Parathyroid adenoma (tissue), 2 donors: ENCODE measurements at regions not wholly inside any gene's neighbourhood (a gene's known extent, or its start where the extent isn't known, plus 50 kb on each side); places are given as distances from the start of the nearest gene placed in this dataset.

ENCODE experiments used
- H2AFZ ChIP-seq: fragments of 300-600 bp; sonication (generic); one replicate; pipeline ENCODE4 v1.7.0; 2017; ENCODE audit warnings: antibody characterized with exemption, mild to moderate bottlenecking
- H3K27ac ChIP-seq: fragments of 300-600 bp; sonication (generic); one replicate; pipeline ENCODE4 v1.7.0; 2017
- H3K27me3 ChIP-seq: fragments of 300-600 bp; sonication (generic); one replicate; pipeline ENCODE4 v1.7.0; 2017; ENCODE audit warnings: low read length; ENCODE audit not compliant: control insufficient read depth, insufficient read depth
- H3K36me3 ChIP-seq: fragments of 300-600 bp; sonication (generic); one replicate; pipeline ENCODE4 v1.7.0; 2017; ENCODE audit warnings: low read length; ENCODE audit not compliant: control insufficient read depth, insufficient read depth
- H3K4me1 ChIP-seq: fragments of 300-600 bp; sonication (generic); one replicate; pipeline ENCODE4 v1.7.0; 2017; ENCODE audit warnings: control low read depth
- H3K4me2 ChIP-seq: fragments of 300-600 bp; sonication (generic); one replicate; pipeline ENCODE4 v1.7.0; 2017; ENCODE audit warnings: low read length
- H3K4me3 ChIP-seq: fragments of 300-600 bp; sonication (generic); one replicate; pipeline ENCODE4 v1.7.0; 2017; ENCODE audit warnings: low read depth, low read length
- H3K79me2 ChIP-seq: fragments of 300-600 bp; sonication (generic); one replicate; pipeline ENCODE4 v1.7.0; 2017; ENCODE audit warnings: control low read depth
- H3K9ac ChIP-seq: fragments of 300-600 bp; sonication (generic); one replicate; pipeline ENCODE4 v1.7.0; 2017; ENCODE audit warnings: mild to moderate bottlenecking
- H3K9me3 ChIP-seq: fragments of 300-600 bp; sonication (generic); one replicate; pipeline ENCODE4 v1.7.0; 2017; ENCODE audit warnings: low read length; ENCODE audit not compliant: control insufficient read depth
- TF ChIP-seq, protein P1 (sequence below): fragments of 300-600 bp; sonication (generic); IDR thresholded peaks from one replicate; pipeline ENCODE4 v1.7.0; 2017; ENCODE audit warnings: antibody characterized with exemption, mild to moderate bottlenecking
- donor health status: primary hyperparathyroidism.

DNA sequence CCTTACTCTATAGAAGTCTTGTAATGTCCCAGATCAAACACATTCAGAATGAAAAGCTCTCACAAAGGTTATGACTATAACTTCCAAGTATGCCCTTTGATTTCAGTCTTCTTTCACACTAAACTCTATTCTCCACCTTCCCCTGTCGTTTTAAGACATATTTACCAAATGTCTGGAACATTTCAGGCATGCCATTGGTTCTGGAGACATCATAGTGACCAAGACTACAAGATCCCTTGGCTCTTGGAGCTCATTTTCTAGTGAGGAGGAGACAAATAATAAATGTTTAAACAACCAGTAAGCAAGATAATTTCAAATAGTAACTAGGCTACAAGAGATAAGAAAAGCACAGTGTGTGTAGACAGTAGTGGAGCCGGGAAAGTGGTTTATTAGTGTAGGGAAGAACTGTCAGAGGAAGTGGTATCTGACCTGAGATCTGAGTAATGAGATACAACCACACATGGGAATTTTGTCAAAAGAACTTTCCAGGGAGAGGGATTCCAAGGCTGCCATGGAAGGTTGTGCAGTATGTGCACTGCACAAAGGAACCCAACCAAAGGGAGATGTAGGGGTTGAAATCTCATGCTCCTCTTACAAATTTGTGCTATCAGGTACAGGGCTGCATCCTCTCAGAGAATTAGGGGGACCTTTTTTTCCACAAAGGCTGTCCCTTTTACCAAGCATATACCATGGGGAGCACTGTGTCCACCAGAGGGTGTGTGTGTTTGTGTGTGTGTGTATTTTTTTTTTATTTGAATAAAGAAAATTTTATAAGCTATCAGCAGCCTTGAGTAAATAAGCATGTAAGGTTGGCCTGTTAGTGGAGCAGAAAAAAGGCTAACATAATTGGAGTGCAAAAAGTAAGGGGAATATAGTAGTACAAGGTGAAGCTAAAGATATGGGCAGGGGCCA lies 1279.1 kb upstream of the WWC1 start:
- H3K27me3 ChIP-seq = no peaks in the 10 kb centered on the region
- no peaks in the 10 kb centered on the region for H3K4me1 ChIP-seq
- H3K9me3 ChIP-seq = no peaks in the 10 kb centered on the region
- no peak overlapping the region for H3K9ac ChIP-seq
- H3K4me2 ChIP-seq = no peak overlapping the region
- no peak overlapping the region for H2AFZ ChIP-seq
- TF ChIP-seq, protein P1, sequence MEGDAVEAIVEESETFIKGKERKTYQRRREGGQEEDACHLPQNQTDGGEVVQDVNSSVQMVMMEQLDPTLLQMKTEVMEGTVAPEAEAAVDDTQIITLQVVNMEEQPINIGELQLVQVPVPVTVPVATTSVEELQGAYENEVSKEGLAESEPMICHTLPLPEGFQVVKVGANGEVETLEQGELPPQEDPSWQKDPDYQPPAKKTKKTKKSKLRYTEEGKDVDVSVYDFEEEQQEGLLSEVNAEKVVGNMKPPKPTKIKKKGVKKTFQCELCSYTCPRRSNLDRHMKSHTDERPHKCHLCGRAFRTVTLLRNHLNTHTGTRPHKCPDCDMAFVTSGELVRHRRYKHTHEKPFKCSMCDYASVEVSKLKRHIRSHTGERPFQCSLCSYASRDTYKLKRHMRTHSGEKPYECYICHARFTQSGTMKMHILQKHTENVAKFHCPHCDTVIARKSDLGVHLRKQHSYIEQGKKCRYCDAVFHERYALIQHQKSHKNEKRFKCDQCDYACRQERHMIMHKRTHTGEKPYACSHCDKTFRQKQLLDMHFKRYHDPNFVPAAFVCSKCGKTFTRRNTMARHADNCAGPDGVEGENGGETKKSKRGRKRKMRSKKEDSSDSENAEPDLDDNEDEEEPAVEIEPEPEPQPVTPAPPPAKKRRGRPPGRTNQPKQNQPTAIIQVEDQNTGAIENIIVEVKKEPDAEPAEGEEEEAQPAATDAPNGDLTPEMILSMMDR = no peak
- no peaks in the 10 kb centered on the region for H3K36me3 ChIP-seq
- H3K79me2 ChIP-seq = no peaks in the 10 kb centered on the region
- H3K27ac ChIP-seq = no peak overlapping the region
- H3K4me3 ChIP-seq = no peak overlapping the region

DNA sequence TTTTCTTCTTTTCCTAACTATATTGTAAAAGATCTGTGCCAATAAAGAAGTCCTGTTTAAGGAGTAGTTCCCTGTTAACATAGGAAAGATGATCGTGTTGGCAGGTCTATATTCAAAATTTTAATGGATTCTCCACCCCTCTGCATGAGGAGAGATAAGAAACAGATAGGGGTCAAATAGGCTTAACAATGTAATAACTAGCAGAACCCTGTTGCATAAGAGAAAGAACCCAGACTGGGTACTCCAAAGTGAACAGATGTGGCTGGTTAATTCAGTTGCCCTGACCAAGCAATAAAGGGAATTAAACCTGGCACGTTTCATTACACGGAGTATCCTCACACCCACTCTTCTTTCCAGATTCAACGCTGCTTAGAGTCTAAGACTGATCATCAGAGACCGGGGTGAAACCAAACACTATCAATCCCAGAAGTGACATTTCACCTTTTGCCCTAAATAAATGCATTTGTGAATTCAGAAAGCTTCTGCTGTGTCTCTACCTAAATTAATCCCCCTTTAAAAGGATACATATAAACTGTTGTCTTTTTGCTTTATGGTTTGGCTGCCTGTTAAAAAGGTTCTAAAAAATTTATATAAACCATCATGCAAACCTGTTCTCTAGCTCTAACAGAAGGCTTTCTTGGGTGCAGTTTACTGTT lies 1276.9 kb upstream of the WWC1 start:
- TF ChIP-seq, protein P1 = no peak
- Histone ChIP-seq H3K79me2 (no peaks in the 10 kb centered on the region), H3K4me1 (no peaks in the 10 kb centered on the region), H3K4me3 (no peak overlapping the region), H3K9ac (no peak overlapping the region), H3K27me3 (no peaks in the 10 kb centered on the region), H3K36me3 (no peaks in the 10 kb centered on the region), H3K9me3 (no peaks in the 10 kb centered on the region), H3K4me2 (no peak overlapping the region), H2AFZ (no peak overlapping the region), H3K27ac (no peak overlapping the region)

DNA sequence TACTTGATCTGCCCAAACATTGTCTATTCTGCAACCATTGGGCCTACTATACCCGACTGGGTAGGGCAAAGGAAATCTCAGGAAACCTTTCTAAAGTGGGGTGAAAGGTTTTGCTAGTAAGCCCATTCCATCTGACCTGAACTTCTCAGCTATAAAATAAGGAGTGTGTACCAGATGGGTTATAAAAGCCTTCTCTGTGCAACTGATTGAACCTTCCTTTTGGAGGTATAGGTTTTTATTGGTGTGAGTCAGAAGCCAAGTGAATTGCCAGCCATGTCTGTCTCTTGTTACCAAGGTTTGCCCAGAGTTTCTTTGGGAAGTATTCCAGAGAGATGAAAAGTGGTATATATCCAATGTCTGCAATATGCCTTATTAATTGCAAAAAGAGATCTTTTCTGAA lies 1271.0 kb upstream of the WWC1 start:
- TF ChIP-seq, protein P1 = no peak
- Histone ChIP-seq H3K27ac (no peak overlapping the region), H3K9me3 (no peaks in the 10 kb centered on the region), H3K79me2 (no peaks in the 10 kb centered on the region), H3K4me2 (no peak overlapping the region), H2AFZ (no peak overlapping the region), H3K4me1 (no peaks in the 10 kb centered on the region), H3K36me3 (no peaks in the 10 kb centered on the region), H3K9ac (no peak overlapping the region), H3K4me3 (no peak overlapping the region), H3K27me3 (no peaks in the 10 kb centered on the region)

DNA sequence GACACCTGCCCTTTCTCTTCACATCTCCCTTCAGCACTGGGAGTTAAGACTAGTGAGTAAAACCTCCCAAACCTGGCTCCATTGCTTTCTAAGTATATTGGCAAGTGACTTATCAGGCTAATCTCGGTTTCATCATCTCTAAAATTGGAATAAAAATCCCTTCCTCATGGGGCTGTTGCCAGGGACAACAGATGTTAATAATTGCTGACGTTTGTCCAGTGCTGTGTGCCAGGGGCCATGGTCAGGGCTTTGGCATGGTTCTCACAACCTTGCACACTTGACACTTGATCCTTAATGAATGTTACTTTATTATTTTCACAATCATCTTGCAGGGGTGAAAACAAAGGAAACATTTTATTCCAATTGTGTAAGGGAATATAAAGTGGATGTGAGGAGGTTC lies 1262.0 kb upstream of the WWC1 start:
- Histone ChIP-seq H3K9ac (no peak overlapping the region), H3K4me1 (no peaks in the 10 kb centered on the region), H3K9me3 (no peaks in the 10 kb centered on the region), H3K36me3 (no peaks in the 10 kb centered on the region), H3K79me2 (no peaks in the 10 kb centered on the region), H2AFZ (no peak overlapping the region), H3K27ac (no peak overlapping the region), H3K4me3 (no peak overlapping the region), H3K4me2 (no peak overlapping the region), H3K27me3 (no peaks in the 10 kb centered on the region)
- TF ChIP-seq, protein P1 = no peak
